A549 (cell line): ENCODE measurements at regions not wholly inside any gene's neighbourhood (a gene's known extent, or its start where the extent isn't known, plus 50 kb on each side); places are given as distances from the start of the nearest gene placed in this dataset.

ENCODE experiments used
- BHLHE40 ChIP-seq: IDR thresholded peaks from 2 replicates; pipeline ENCODE4 v1.6.1; 2012; ENCODE audit warnings: low read depth, low read length, inconsistent platforms
- CEBPB ChIP-seq, 2 experiments: fragments of >200 bp in 1 of 2; sonication (Bioruptor Twin) in 1 of 2; formaldehyde crosslinking in 1 of 2; IDR thresholded peaks; 2 replicates each; pipeline ENCODE4 v1.6.1; 2012 to 2016
- CHD2 ChIP-seq: fragments of 150-350 bp; IDR thresholded peaks from 2 replicates; pipeline ENCODE4 v1.6.1; 2014; ENCODE audit warnings: low read length; ENCODE audit not compliant: partially characterized antibody
- CTCF ChIP-seq: fragments of >200 bp; sonication (Bioruptor Twin); formaldehyde crosslinking; IDR thresholded peaks from 3 replicates; pipeline ENCODE4 v1.5.1; 2016
- EP300 ChIP-seq, 2 experiments: fragments of >200 bp; sonication (Bioruptor Twin); formaldehyde crosslinking; IDR thresholded peaks; 2 replicates in 1 of 2; 3 replicates in 1 of 2; pipeline ENCODE4 v1.6.1; 2016 to 2017
- FOSL2 ChIP-seq, 2 experiments: fragments of 450-650 bp in 1 of 2; fragments of >200 bp in 1 of 2; sonication (Bioruptor Twin) in 1 of 2; formaldehyde crosslinking; IDR thresholded peaks; 2 replicates each; pipeline versions ENCODE4 v1.5.0 to v1.6.1; 2016 to 2020; ENCODE audit warnings: mild to moderate bottlenecking in 1 of 2, moderate library complexity in 1 of 2
- HDAC2 ChIP-seq: fragments of 200-600 bp; sonication (generic); IDR thresholded peaks from 2 replicates; pipeline ENCODE4 v1.6.1; 2016
- HOXB13 ChIP-seq: fragments of 250-450 bp; sonication (Bioruptor Pico); IDR thresholded peaks from 2 replicates; pipeline ENCODE4 v1.5.0; 2020; ENCODE audit warnings: low read depth, mild to moderate bottlenecking, moderate library complexity
- MAZ ChIP-seq: fragments of 150-350 bp; IDR thresholded peaks from 2 replicates; pipeline ENCODE4 v1.6.1; 2014; ENCODE audit warnings: antibody characterized with exemption, low read depth, low read length, borderline replicate concordance
- POLR2A ChIP-seq: IDR thresholded peaks from 2 replicates; pipeline ENCODE4 v1.6.1; 2012; ENCODE audit warnings: mild to moderate bottlenecking, low read length
- RAD21 ChIP-seq, 2 experiments: fragments of >200 bp in 1 of 2; sonication (Bioruptor Twin) in 1 of 2; formaldehyde crosslinking in 1 of 2; IDR thresholded peaks in 1 of 2; conservative IDR thresholded peaks in 1 of 2; 2 replicates in 1 of 2; 3 replicates in 1 of 2; pipeline ENCODE4 v1.6.1; 2012 to 2018; ENCODE audit warnings: inconsistent platforms in 1 of 2
- REST ChIP-seq: fragments of 200-600 bp; sonication (generic); IDR thresholded peaks from 2 replicates; pipeline ENCODE4 v1.6.1; 2016; ENCODE audit warnings: antibody characterized with exemption, mild to moderate bottlenecking, moderate library complexity

- no peak for TF ChIP-seq CEBPB (IDR thresholded peaks at IDR 0.05)
- no peak for TF ChIP-seq HOXB13
- no peak for TF ChIP-seq CTCF
- TF ChIP-seq RAD21 (conservative IDR thresholded peaks at IDR 0.05 in 1 of 2, IDR thresholded peaks at IDR 0.05 in 1 of 2), result no peak
- TF ChIP-seq POLR2A, result no peak
- TF ChIP-seq REST, result no peak
- no peak for TF ChIP-seq EP300 (IDR thresholded peaks at IDR 0.05)
- TF ChIP-seq FOSL2 (IDR thresholded peaks at IDR 0.05), result no peak
- no peak for TF ChIP-seq FOSL2 (CRISPR knock-in tag; IDR thresholded peaks at IDR 0.05)
- no peak for TF ChIP-seq HDAC2
- TF ChIP-seq CHD2, result no peak
- no peak for TF ChIP-seq MAZ
- no peak for TF ChIP-seq BHLHE40
Measured at GRCh38 chr18:38525039-38525438, 959.4 kb upstream of the CELF4 start.
